IPS-18c (cell line): ENCODE measurements at regions not wholly inside any gene's neighbourhood (a gene's known extent, or its start where the extent isn't known, plus 50 kb on each side); places are given as distances from the start of the nearest gene placed in this dataset.

ENCODE experiments used
- H3K4me3 ChIP-seq: 2 replicates; pipeline ENCODE4 v1.7.0; 2013; ENCODE audit warnings: low read depth, mild to moderate bottlenecking, low read length, moderate library complexity; ENCODE audit not compliant: insufficient read depth
- H3K9me3 ChIP-seq: one replicate; pipeline ENCODE4 v1.6.1; 2013; ENCODE audit warnings: mild to moderate bottlenecking, low read length, moderate library complexity; ENCODE audit not compliant: control insufficient read depth, insufficient read depth

GRCh38 chr2:181810823-181811695, 80.5 kb upstream of the ITPRID2 start:
- H3K9me3 ChIP-seq: no peaks in the 10 kb centered on the region
- H3K4me3 ChIP-seq: no peak overlapping the region

- Histone ChIP-seq H3K9me3 (no peaks in the 10 kb centered on the region), H3K4me3 (no peak overlapping the region)
Observed at GRCh38 chr2:181812106-181812743, 79.3 kb upstream of the ITPRID2 start.

DNA sequence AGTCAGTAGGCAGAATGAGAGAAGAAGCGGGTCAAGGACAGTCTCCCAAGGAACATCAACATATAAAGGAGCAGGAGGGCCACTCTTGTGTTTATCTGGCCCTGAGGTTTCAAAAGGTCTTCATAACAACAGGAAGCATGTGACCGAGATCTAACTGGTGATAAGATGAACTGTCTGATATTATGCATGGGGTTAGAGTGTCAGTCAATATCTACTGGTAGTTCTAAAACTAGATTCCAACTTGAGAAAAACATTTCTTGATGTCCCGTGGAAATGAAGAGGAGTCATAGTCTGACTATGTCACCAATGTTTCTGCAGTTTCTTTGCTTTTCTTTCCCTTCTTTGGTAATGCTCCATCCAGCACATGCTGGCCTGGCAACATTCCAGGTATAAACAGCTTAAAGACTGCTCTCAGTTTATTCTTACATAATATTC, 77.5 kb upstream of the ITPRID2 start:
- Histone ChIP-seq H3K9me3 (no peaks in the 10 kb centered on the region), H3K4me3 (no peak overlapping the region)

DNA sequence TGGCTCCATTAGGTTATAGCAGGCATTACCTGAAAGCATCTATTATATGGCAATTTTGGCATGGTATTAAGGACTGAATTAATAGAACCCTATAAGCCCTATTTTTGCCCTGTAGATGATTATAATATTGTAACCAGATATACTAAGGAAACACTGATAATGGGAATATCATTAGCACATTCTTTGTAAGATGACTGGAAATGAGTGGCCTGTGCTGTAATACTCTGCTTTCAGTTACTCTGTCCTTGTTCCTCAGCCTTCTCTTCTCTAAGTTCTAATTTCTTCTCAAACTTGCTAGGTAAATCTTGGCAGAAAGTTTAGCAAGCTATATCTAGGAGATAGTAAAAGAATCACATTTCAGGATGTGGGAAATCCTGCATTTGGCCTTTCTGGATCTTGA, 74.0 kb upstream of the ITPRID2 start:
- Histone ChIP-seq H3K4me3 (no peak overlapping the region), H3K9me3 (no peaks in the 10 kb centered on the region)

GRCh38 chr2:181818058-181818680, 73.4 kb upstream of the ITPRID2 start:
- Histone ChIP-seq H3K4me3 (no peak overlapping the region), H3K9me3 (no peaks in the 10 kb centered on the region)

DNA sequence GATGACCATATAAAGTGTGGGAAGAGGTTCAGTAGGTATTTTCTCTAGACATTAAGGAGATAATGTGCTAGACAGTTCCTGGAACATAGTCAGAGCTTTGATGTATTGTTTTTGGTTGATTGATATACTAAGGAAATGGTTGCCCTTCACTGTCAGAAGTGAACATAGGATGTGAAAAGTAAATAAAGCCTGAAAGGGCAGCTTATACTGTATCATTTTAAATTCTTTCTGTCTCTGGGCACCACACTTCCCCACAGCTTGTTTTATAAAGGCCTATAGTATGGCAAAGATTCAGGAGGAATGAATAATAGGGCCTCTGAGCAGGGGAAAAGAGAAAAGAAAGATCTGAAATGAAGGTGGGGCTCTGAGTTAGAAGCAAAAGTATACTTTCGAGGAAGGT, 72.7 kb upstream of the ITPRID2 start:
- H3K9me3 ChIP-seq: no peaks in the 10 kb centered on the region
- H3K4me3 ChIP-seq: no peak overlapping the region

GRCh38 chr2:181821049-181821448, 70.5 kb upstream of the ITPRID2 start:
- H3K4me3 ChIP-seq: no peak overlapping the region
- no peaks in the 10 kb centered on the region for H3K9me3 ChIP-seq

DNA sequence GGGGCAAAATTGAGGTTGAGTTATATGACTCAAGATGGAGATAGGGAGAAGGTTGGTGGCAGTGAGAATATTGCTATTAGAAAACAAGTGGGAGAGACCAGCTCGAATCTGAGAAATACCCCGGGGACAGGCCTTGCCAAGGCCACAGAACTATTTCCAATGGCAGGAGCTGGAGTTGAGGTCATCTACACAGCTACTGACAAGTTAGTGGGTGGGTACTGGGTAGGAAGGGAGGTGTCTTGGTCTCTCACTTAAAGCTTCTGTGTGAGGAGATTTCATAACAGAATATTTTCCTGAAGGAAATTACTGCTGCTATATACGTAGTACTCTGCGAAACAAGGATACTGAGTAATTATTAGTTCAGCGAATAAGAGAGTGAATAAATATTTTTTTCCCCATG, 69.4 kb upstream of the ITPRID2 start:
- H3K9me3 ChIP-seq: no peaks in the 10 kb centered on the region
- H3K4me3 ChIP-seq: no peak overlapping the region

GRCh38 chr2:181823405-181823804, 68.1 kb upstream of the ITPRID2 start:
- H3K9me3 ChIP-seq: no peaks in the 10 kb centered on the region
- no peak overlapping the region for H3K4me3 ChIP-seq

DNA sequence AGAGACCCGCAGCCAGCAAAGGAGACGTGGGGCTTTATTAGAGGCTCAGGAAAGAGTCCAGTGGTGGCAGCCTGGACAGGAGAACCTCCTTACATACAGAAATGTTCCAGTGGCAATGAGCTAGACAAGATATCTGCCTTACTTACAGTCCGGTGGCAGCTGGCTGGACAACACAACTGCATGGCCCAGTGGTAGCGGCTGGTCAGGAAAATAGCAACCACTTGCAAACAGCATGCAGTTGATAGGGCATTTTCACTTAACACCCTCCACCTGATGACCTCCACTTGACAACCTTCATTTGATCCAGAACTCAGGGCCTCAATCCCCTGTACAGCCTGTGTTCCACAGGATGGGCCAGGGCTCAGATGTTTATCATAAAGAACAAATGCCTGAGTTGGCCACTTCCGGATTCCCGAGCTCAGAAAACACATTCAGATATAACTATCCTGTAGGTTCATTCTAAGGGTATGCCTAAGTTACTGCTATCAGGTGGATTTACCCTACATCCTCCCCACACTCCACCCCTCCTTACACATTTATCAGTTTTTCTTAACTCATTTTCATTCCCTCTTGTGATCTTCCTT, 63.3 kb upstream of the ITPRID2 start:
- no peaks in the 10 kb centered on the region for H3K9me3 ChIP-seq
- no peak overlapping the region for H3K4me3 ChIP-seq

DNA sequence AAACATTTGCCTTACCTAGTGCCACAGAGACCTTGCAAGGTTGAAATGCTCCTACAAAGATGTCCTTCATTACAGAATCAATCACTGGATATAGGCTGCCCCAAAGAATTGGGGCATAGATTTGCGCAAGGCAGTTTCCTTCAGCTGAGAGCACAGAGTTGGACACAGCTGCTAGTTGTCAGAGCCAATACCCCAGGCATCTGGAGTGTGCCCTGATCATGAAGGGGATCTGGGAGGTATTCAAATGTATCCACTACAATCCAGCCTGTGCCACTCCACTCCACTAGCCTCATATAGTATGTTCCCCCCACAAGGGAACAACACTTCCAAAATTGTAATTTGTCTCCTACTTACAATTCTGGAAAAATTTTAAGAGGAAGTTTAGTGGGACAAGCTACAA, 62.3 kb upstream of the ITPRID2 start:
- Histone ChIP-seq H3K9me3 (no peaks in the 10 kb centered on the region), H3K4me3 (no peak overlapping the region)

DNA sequence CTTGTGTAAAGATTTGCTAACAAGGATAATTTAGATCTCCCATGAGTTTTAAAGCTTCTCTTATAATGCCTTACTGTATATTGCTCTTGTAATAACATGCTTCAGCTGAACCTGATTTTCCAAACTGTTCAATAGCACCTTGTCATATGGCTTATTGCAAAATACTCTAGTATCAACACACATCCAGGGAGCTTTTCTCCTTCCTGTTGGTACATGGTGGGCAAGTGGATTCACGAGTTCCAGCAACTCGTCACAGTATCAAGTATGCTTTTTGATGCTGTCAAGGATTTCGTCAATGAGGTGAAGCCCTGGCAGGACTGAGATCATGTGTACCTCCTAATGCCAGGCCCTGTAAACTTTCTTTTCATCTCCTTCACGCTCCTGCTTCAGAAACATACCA, 59.5 kb upstream of the ITPRID2 start:
- Histone ChIP-seq H3K9me3 (no peaks in the 10 kb centered on the region), H3K4me3 (no peak overlapping the region)

- H3K4me3 ChIP-seq: no peak overlapping the region
- H3K9me3 ChIP-seq: no peaks in the 10 kb centered on the region
Observed at GRCh38 chr2:181836583-181836982, 54.9 kb upstream of the ITPRID2 start.

DNA sequence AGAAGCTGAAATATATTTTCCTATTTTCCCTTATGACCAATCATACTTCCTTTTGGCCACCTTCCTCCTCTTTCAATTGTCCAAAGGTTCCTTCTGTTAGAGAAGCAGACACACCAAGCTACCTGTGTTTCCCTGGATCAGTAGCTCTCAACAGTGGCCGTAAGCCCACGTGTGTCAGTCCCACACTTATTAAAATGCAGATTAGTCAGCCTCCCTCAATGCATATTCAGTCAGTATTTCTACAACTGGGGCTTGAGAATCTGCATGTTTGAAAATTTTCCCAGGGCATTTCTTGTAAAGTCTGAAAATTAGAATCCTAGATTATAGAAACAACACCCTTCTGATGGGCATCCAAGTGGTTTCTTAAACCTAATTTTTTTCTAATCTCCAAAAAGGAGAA, 54.0 kb upstream of the ITPRID2 start:
- no peak overlapping the region for H3K4me3 ChIP-seq
- H3K9me3 ChIP-seq: no peaks in the 10 kb centered on the region

DNA sequence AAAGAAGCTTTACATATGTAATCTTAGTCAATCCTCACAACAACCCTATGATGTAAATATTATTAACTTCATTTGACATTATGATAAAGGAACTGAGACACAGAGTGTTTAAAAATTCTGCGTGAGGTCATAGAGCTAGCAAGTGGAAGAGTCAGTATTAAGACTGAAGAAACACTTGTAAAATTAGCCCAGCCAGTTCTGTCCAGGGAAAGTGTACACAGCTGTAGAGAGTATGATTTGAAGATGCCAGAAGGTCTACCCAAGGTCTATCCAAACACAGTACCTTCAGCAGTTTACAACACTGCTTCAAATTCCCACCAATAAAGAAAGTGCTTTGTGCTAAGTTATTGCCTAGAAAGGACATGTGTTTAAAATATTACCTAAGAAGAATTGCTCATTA, 51.7 kb upstream of the ITPRID2 start:
- no peaks in the 10 kb centered on the region for H3K9me3 ChIP-seq
- no peak overlapping the region for H3K4me3 ChIP-seq

GRCh38 chr2:181841079-181841478, 50.5 kb upstream of the ITPRID2 start:
- Histone ChIP-seq H3K9me3 (no peaks in the 10 kb centered on the region), H3K4me3 (no peak overlapping the region)
